BE2C (cell line): ENCODE measurements at regions not wholly inside any gene's neighbourhood (a gene's known extent, or its start where the extent isn't known, plus 50 kb on each side); places are given as distances from the start of the nearest gene placed in this dataset.

Experiments
- DNase-seq: peaks from one replicate; pipeline ENCODE4 v3.0.0-alpha.2; 2020
- H3K27me3 ChIP-seq: fragments of 250-450 bp; sonication (Bioruptor Pico); 2 replicates; pipeline ENCODE4 v1.5.1; 2020; ENCODE audit warnings: mild to moderate bottlenecking
- H3K36me3 ChIP-seq: fragments of 250-450 bp; sonication (Bioruptor Pico); 2 replicates; pipeline ENCODE4 v1.5.1; 2020; ENCODE audit warnings: mild to moderate bottlenecking
- H3K4me1 ChIP-seq: fragments of 250-450 bp; sonication (Bioruptor Pico); 2 replicates; pipeline ENCODE4 v1.5.1; 2020
- H3K4me3 ChIP-seq: 2 replicates; pipeline ENCODE4 v1.5.1; 2011; ENCODE audit warnings: low read depth, low read length
- H3K9me3 ChIP-seq: fragments of 250-450 bp; sonication (Bioruptor Pico); 2 replicates; pipeline ENCODE4 v1.5.1; 2020
- TF ChIP-seq, protein P1 (sequence below): IDR thresholded peaks from 2 replicates; pipeline ENCODE4 v1.5.1; 2012; ENCODE audit warnings: mild to moderate bottlenecking, low read depth, low read length

GRCh38 chr5:117230375-117230774 is 655.8 kb upstream of the SEMA6A start:
- no peaks in the 10 kb centered on the region for H3K4me1 ChIP-seq
- DNase-seq, result no peak
- no peaks in the 10 kb centered on the region for H3K36me3 ChIP-seq
- TF ChIP-seq, protein P1, sequence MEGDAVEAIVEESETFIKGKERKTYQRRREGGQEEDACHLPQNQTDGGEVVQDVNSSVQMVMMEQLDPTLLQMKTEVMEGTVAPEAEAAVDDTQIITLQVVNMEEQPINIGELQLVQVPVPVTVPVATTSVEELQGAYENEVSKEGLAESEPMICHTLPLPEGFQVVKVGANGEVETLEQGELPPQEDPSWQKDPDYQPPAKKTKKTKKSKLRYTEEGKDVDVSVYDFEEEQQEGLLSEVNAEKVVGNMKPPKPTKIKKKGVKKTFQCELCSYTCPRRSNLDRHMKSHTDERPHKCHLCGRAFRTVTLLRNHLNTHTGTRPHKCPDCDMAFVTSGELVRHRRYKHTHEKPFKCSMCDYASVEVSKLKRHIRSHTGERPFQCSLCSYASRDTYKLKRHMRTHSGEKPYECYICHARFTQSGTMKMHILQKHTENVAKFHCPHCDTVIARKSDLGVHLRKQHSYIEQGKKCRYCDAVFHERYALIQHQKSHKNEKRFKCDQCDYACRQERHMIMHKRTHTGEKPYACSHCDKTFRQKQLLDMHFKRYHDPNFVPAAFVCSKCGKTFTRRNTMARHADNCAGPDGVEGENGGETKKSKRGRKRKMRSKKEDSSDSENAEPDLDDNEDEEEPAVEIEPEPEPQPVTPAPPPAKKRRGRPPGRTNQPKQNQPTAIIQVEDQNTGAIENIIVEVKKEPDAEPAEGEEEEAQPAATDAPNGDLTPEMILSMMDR, result no peak
- H3K9me3 ChIP-seq, result no peaks in the 10 kb centered on the region
- H3K27me3 ChIP-seq, result no peaks in the 10 kb centered on the region
- H3K4me3 ChIP-seq, result no peak overlapping the region

GRCh38 chr5:117220730-117221129 is 646.1 kb upstream of the SEMA6A start:
- H3K4me1 ChIP-seq, result peaks cover 10% of the 10 kb centered on the region
- TF ChIP-seq, protein P1, result no peak
- no peaks in the 10 kb centered on the region for H3K36me3 ChIP-seq
- no peak overlapping the region for H3K4me3 ChIP-seq
- DNase-seq, result no peak
- no peaks in the 10 kb centered on the region for H3K27me3 ChIP-seq
- no peaks in the 10 kb centered on the region for H3K9me3 ChIP-seq

- Histone ChIP-seq H3K9me3 (no peaks in the 10 kb centered on the region), H3K27me3 (no peaks in the 10 kb centered on the region; the same call in 1 of the 2 replicates), H3K36me3 (no peaks in the 10 kb centered on the region), H3K4me1 (peaks cover 10% of the 10 kb centered on the region), H3K4me3 (no peak overlapping the region)
- no peak for DNase-seq
- TF ChIP-seq, protein P1, result no peak
Measured at GRCh38 chr5:117218789-117219188, 644.2 kb upstream of the SEMA6A start.

GRCh38 chr5:117212866-117213265 is 638.2 kb upstream of the SEMA6A start:
- TF ChIP-seq, protein P1, result no peak
- H3K4me1 ChIP-seq, result peaks cover 2% of the 10 kb centered on the region
- H3K9me3 ChIP-seq, result no peaks in the 10 kb centered on the region
- no peaks in the 10 kb centered on the region for H3K36me3 ChIP-seq
- DNase-seq, result no peak
- H3K4me3 ChIP-seq, result no peak overlapping the region
- no peaks in the 10 kb centered on the region; the same call in 1 of the 2 replicates for H3K27me3 ChIP-seq

DNA sequence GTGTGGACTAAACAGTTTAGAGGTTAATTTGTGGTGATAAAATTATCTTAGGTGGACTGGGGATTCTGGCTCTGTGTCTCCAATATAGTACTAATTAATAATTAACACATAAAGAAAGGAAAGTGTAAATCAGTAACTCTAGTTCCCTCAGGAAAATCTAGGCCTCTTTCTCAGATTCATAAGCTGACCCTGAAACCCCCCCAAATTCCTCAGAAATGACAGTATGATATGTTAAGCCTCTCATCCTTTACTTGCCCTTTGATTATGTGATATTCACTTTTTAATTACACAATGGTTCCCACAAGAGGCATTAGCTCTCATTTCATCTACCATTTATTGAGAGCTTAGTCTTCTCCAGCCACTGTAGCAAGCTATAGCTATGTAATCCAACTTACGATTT is 636.2 kb upstream of the SEMA6A start:
- no peaks in the 10 kb centered on the region for H3K9me3 ChIP-seq
- H3K4me1 ChIP-seq, result peaks cover 12% of the 10 kb centered on the region
- H3K36me3 ChIP-seq, result no peaks in the 10 kb centered on the region
- H3K27me3 ChIP-seq, result no peaks in the 10 kb centered on the region; the same call in 1 of the 2 replicates
- H3K4me3 ChIP-seq, result no peak overlapping the region
- TF ChIP-seq, protein P1, result no peak
- no peak for DNase-seq

GRCh38 chr5:117209479-117209878 is 634.9 kb upstream of the SEMA6A start:
- no peaks in the 10 kb centered on the region for H3K9me3 ChIP-seq
- no peaks in the 10 kb centered on the region for H3K27me3 ChIP-seq
- DNase-seq, result no peak
- peaks cover 22% of the 10 kb centered on the region for H3K4me1 ChIP-seq
- no peak overlapping the region for H3K4me3 ChIP-seq
- TF ChIP-seq, protein P1, result no peak
- no peaks in the 10 kb centered on the region for H3K36me3 ChIP-seq
